Stimulated activated CD4-positive, alpha-beta T cell treated with anti-CD3 and anti-CD28 coated beads, Interleukin-15, amount 100 ng/mL, for 1 hour (primary cell): ENCODE measurements at regions not wholly inside any gene's neighbourhood (a gene's known extent, or its start where the extent isn't known, plus 50 kb on each side); places are given as distances from the start of the nearest gene placed in this dataset.
A peak's percentile ranks its signal among the peaks of the same experiment; 100 is the strongest.

ENCODE experiments used
- DNase-seq, 2 donors: peaks; one replicate each; pipeline ENCODE4 v3.0.0-alpha.2; 2020; ENCODE audit warnings: low read depth in 1 of 2, low spot score in 1 of 2

DNA sequence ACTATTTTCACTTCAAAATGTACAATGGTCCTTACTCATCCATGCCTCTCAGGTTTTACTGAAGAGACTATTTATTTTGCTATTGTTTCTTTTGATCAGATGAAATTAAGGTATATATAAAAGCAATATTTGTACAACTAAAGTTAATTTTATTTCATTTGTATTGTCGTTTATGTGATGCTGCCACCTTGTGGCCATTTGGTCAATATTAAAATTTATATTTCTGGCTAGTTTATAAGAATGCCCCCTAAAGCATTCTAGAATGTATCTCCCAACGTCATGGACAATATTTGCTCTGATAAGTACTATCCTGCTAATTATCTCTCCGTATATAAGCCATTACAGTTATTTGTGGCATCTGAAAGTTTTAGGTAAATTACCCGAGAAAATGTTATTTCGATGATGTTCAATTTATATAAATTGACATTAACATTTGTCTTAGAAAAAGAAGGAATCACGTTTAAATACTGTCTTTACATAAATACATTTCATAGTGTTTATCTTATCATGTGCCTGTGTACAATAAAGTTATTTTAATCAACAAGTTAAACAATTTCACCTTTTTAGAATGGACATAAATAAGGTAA is 680.0 kb downstream of the TAF11L14 start:
- no peak for DNase-seq

DNA sequence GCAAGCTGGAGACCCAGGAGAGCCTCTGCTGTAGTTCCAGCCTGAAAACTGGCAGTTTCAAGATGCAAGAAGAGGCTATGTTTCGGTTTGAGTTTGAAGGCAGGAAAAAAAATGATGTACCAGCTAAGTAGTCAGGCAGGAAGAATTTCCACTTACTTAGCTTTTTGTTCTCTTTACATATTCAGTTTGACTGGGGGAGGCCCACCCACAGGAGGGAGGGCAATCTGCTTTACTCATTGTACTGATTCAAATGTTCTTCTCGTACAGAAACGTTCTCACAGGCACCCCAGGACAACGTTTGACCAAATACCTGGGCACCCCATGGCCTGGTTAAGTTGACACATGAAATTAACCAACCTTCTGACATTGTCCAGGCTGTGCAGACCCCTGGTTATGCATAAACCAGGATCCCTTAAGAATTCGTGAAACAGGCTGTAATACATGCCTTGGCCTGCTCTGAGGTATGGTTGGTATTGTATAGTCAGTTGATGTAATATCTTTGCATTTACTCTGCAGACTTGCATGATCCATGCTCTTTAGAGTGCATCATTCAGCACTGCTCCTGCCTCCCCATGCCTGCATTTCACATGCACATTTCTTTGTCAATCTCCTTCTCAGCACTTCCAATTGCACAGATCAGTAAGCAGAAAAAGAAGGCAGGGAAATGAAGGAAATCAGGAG is 687.1 kb downstream of the TAF11L14 start:
- DNase-seq = no peak

DNA sequence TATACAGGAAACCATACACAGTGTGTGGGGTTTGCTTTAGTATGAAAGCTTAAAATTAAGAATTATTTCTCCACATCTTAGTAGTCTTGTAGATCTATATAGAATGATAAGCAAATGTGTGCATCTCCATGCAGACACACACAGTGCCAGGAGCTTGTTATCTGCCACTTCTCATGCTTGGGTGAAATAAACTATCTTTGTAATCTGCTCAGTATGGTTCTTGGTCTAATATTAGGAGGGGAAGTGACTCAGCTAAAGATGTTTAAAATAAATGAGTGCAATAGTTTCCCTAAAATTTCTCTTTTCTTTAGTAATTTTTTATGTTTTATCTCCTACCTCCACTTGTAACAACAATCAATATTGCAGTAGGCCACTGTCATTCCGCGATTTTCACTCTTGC is 689.6 kb downstream of the TAF11L14 start:
- no peak for DNase-seq

DNA sequence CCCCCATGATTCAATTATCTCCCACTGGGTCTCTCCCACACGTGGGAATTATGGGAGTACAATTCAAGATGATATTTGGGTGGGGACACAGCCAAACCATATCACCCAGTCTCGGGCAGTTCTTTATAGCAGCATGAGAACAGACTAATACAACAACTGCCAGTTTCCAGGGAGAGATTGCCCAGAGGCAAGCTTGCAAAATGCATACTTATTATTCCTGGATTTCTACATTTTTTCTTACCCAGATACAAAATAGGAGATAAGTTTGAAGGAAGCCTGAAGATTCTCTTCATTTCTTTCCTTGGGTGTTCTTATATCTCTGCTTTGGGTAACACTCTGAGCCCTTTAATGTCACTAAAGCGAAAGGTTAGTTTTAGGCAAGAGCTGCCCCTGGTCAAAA is 691.2 kb downstream of the TAF11L14 start:
- no peak for DNase-seq

DNA sequence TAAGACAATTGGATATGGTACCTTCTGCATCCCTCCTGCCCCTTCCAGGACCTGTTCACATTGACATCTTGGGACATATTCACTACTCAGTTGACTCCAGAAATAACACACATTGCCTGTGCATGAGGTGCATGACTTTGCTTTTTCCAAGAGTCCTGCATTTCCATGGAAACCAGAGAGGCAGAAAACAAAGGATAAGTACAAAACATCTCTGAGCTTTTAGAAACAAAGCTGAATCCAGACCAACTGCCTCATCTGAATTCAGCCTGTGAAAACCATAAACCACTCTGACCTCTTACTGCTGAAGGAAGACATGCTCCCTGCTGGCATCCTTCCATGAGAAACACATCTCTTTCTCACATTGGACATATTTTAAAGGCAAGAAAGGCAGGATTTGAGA is 695.1 kb downstream of the TAF11L14 start:
- DNase-seq = no peak

DNA sequence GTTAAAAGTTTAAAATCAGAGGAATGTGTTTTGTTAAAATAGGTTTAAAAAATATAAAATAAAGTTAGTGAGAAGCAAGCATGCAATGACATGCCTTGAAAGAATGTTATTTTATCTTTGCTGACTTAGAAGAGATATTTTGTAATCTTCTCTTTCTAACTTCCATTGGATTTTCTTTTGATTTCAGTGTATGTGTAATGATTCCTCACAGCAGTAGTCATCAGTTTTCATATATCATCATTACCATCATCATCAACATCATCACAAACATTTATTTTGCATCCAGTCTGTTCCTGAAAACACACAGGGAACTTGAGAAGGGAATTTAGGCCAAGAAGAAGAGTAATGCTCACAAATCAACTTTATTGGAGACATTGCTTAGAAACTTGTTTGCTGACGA is 699.6 kb downstream of the TAF11L14 start:
- DNase-seq = no peak

DNA sequence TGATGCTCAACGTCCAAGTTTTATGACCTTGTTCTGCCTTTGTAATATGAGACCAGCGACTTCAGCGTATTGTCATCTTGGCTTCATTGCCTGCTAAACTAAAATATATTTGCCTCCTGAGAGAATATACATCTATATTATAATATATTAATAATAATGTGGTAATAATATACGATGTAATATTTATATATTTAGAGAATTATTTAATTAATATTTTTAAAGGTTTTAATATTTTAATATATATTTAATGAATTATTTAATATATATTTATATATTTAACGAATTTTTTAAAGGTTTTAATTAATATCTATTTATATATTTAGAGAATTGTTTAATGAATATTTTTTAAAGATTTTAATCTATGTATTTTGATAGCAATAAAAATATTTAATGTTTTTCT is 700.7 kb downstream of the TAF11L14 start:
- DNase-seq = no peak

DNA sequence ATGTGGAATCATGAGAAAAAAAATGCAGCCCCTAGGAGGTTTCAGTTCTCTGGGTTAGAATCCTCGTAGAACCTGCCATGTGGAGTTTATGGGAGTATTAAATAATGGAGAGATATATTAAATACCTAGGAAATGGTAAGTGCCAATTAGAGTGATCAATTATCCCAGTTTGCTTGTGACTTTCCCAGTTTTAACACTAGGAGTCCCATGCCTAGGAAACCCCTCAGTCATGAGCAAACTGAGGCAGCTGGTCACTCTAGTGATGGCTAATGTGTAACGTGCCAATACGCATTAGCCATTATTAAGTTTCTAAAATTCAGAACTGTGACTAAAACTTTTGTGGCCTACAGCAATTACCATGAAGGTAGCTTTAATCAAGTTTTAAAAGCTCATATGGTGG is 720.6 kb downstream of the TAF11L14 start:
- no peak for DNase-seq

DNA sequence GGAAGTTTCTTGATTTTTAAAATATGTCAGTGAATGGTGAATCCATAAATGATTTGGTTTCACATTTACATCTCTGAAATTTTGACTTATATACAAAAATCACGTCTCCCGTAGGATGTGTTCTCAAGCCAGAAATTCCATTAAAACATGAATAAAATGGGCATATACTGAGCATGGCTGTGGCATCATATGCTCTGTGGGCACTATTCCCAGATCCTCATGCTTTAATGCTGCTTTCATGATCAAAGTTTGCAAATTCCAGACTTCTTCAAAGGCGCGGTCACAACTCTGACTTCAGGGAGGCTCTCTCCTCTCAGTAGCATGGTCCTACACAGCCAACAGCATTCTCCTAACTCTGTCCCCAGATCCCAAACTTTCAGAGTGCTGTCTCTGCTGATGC is 723.2 kb downstream of the TAF11L14 start:
- DNase-seq = no peak

DNA sequence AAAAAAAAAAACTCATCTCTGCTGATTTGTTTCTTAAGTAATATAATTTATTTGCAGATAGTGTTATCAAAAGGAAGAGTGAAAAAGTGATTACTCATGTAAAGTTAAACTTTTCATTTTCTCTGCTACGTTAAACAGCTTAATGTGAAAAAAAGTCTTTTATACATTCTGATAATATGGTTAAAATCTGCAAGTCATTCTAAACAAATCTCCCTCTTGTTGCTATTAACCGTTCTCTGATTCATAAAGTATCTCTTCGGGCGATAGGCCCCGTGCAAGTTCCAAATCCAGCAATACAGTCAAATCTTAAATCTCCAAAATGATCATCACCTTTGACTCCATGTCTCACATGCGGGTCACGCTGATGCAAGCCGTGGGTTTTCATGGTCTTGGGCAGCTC is 732.0 kb downstream of the TAF11L14 start:
- no peak for DNase-seq

DNA sequence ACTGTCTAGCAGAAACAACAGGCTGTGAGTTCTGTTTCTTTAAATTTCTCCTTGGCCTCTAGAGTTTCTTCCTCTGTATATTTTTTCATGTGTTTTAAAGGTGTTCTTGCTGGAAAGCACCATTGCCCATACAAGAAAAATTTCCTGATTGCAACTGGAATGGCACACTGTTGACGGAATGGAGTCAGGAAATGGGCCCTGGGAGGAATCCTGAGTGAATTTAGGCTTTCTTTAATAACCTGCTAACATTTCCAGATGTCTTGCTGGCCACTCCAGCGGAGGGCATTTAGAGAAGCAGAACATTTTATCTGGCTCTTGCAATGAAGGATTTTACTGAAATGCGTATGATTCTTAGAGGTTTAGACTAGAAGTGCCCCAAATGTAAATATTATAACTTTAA is 736.3 kb downstream of the TAF11L14 start:
- no peak for DNase-seq

DNA sequence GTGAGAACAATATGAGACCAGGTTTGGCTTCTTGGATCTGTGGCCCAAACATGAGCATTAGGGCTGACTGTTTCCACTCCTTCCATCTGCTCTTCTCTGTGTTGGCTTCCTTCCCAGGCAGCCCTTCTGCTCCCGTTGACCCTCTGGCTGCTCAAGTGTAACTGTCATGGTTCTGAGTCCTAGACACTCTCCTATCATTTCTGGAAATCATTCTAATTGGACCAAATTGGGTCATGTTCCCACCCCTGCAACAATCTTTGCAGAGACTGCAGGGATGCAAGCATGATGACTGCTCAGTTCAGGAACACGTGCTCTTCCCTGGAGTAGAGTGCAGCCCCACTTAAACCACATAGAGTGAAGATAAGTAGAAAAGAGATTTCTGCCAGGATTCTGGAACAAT is 741.4 kb downstream of the TAF11L14 start:
- DNase-seq = no peak

DNA sequence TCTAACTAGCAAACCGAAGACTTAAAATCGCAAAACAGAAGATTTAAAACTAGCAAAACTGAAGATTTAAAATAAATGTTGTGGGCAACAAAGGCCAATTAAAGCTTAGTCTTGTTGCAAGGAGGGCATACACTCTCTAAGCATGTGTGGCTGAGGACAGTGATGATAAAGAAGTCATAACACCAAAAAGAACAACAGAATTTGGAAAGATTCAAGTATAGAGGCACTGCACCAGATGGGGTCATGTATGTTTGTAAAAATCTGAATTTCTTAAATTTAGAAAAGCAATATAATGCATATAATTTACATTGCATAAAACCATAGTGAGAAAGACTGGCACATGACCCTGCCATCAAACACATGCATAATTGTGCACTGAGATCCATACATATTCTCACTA is 743.8 kb downstream of the TAF11L14 start:
- DNase-seq = no peak

DNA sequence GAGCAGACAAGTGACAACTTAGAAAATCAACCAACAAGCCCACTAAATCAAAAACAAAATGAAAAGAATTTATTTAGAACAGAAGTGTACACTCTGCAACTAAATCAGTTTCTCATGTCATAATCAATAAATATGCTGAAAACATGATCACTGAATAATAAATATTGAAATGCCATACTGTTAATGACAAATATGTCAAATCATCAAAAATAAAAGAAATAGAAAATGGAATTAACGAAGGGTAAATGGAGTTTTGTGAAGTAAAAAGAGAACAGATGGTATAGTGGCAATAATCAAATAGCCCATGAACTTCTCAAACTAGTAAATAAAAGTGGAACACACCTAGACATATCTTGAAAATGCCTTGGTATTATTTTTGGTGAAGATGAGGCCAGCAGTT is 744.9 kb downstream of the TAF11L14 start:
- DNase-seq = no peak

DNA sequence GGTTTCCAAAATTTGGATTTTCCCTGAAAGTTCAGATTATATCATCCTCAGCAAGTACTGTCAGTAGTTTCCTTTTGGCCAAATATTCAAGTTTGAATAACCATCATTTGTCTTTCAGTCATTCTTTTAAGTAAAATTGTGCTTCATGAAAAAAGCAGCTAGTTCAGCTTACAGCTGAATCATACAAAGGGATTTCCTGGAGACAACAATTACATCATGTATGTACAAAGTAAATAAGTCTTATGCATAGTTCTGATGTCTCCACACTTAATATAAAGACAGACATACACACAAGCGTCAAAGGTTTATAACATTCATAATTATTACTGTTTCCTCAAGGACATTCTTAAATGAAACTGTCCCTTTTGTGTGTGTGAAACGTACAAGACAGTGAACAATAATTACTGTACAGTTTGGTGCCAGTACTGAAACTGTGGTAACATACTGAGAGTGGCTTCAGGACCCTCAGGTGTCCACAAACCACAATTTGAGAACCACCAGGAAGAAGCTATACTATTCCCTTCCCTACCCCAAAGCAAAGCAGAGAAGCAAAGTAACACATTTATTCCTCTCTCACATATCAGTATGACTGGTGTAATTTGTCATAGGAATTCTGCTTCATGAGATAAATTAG is 746.6 kb downstream of the TAF11L14 start:
- DNase-seq = no peak

DNA sequence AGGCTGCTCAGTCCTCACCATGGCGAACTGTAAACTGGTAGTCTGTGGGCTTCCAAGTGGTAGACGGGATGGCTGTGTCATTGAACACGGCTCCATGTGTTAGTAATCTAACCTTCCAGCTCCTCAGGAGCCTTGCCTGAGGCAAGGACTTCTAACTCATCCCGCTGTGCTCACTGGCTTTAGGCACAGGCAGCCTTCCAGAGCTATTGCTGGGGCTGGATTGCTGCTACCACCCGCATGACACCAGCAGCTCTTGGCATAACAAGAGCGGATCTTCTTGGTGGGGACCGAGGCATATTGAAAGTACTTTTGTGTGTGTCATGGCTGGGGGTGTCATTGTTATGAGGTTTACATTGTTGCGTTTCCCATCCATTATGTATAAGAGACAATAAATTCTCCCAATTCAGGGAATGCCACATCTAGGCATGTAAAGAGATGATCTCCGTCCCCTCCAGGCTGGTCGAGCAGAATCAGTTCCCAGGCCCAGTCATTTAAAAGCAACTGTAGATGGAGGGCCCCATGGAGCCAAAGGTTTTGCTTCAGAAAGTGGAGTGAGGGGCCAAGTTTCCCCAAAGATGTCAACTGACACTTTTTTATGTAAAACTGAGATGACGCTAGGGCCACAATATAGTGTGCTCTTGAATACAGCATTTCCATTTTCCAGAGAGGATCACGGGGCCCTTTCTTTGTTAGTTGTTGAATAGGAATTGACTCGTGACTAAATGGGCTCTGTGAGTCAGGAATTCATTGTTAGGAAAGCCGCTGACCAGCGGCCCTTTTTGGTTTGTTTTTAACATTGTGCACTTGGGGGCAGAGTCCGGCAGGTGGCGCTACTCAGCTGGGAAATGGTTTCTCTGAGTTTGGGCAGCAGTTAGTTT is 759.5 kb downstream of the TAF11L14 start:
- peak in 1 of 2 donors; percentile 11 for DNase-seq

DNA sequence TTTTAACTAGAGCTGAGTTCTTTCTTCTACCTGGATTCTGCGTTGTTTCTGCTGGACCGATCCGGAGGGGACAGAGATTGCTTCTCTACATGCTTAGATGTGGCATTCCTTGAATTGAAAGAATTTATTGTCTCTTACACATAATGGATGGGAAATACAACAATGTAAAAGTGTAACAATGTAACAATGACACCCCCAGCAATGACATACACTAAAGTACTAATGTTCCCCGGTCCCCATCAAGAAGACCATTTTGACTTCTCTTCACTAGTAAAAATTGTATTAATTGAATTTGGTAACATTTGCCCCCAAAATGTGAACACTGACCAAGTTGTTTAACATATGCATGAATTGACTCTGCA is 760.2 kb downstream of the TAF11L14 start:
- DNase-seq = no peak

DNA sequence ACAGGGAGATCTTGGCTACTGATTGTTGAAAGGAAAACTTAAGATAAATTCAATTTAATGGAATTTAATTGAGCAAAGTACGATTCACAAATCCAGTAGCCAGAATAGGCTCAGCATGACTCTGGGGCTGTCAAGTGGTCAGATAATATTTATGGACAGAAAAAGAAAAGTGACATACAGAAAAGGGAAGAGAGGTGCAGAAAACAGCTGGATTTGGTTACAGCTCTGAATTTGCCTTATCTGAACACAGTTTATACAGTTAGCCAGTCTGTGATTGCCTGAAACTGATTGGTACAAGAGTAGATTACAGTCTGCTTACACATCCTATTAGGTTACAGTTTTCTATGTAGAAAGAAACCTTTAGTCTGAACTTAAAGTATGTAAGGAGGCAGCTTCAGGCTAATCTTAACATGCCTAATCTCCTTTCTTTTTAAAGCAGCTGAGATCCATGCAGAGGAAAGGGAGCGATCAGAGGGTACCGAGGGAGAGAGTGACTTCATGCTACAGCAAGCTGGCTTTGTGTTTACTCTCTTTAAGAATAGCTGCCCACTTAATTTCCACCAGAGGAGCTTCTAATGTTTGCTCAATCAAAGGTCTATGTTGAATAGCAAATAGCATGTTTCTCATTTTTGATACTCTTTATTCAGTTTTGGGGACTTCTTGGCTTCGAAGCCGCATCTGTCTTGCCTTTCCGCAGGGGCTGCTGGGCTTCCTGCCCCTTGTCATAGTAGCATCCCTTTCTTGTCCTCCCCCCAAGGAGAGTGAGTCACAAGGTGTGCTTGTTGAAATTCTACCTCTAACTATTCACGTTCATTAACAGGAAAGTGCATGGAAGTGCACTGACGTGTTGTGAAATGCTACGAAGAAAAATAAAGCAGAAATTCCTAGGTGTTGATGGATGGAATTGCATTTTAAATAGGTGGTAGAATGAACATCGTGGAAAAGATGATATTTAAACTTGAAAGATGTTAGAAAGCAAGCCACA is 761.2 kb downstream of the TAF11L14 start:
- no peak for DNase-seq

DNA sequence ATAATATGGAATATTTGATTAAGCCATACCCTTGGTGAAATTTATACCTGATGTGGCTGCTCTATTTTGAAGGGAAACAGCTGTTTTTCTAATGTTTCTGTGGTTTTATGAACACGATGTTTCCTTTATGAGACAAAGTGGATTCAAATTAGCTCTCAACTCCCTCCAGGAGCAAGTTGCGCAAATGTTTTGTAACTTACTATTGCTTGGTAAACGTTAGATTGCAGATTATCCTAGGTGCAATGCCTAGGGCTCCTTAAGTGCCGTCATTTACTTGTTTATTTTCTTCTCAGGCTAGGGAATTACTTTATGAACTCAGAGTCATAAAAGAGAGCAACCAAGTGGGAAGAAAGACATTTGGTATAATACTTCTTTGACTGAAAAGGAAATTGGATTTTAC is 763.1 kb downstream of the TAF11L14 start:
- no peak for DNase-seq

DNA sequence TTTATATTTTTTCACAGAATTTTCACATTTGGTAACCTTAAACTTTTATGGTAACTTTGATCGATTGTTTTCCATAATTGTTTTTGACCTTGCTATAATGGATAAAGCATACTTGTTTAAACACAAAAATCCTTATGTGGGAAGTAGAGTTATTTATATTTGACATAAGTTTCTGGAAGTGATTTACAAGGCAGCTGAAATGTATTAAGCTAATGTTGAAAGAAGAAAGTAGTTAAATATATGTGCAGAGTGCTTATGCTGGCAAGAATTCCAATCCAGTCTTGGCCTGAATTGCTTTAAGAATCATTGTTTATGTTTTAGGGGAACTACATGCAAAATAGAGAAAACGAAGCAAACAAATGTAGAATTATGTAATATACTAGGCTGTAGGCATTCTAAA is 763.6 kb downstream of the TAF11L14 start:
- DNase-seq = no peak
